Stimulated activated CD8-positive, alpha-beta memory T cell treated with anti-CD3 and anti-CD28 coated beads, Interleukin-15, amount 100 ng/mL, for 4 hours (primary cell): ENCODE measurements at regions not wholly inside any gene's neighbourhood (a gene's known extent, or its start where the extent isn't known, plus 50 kb on each side); places are given as distances from the start of the nearest gene placed in this dataset.

Experiments used
- DNase-seq, 2 donors: peaks; one replicate each; pipeline ENCODE4 v3.0.0-alpha.2; 2020; ENCODE audit warnings: low read depth in 2 of 2

DNA sequence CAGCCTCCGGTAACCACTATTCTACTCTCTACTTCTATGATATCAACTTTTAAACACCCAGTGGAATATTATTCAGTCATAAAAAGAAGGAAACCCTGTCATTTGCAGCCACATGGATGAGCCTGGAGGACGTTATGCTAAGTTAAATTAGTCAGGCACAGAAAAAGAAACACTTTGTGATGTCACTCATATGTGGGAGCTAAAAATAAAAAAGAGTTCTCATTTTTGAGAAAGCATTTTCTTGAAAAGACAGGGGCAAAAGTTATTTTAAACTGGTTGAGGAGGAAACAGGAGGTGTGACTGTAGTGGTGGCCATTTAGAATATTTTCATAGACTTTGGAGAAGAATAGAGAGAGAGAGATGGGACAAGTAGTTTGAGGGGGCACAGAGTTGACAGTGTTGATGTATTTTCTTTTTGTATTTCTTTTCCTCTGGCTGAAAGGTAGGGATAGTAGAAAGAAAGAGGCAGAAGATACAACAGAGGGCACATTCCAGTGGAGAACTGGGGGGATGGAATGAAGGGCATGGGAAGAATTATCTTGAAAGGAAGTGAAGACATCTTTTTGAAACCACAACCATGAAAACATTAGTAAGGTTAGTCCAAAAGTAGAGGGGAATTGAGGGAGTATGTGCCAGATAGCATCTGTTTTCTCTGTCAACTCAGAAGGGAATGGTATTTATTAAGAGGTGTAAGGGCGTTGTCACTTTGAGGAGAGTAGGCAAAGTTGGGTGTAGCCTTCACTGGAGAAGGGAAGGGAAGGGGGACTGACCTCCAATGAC, 181.3 kb upstream of the GMDS start:
- DNase-seq = no peak

DNA sequence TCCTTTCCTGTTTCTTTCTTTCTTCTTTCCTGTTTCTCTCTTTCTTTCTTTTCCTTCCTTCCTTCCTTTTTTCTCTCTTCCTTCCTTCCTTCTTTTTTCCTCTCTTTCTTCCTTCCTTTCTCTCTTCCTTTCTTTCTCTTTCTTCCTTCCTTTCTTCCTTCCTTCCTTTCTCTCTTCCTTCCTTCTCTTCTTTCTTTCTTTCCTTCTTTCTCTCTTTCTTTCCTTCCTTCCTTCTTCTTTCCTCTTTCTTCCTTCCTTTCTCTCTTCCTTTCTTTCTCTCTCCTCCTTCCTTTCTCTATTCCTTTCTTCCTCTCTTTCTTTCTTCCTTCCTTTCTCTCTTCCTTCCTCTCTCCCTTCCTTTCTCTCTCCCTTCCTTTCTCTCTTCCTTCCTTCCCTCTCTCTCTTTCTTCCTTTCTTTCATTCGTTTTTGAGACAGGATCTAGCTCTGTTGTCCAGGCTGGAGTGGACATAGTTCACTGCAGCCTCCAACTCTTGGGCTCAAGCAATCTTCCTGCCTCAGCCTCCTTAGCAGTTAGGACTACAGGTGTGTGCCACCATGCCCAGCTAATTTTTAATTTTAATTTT, 170.8 kb upstream of the GMDS start:
- no peak for DNase-seq

DNA sequence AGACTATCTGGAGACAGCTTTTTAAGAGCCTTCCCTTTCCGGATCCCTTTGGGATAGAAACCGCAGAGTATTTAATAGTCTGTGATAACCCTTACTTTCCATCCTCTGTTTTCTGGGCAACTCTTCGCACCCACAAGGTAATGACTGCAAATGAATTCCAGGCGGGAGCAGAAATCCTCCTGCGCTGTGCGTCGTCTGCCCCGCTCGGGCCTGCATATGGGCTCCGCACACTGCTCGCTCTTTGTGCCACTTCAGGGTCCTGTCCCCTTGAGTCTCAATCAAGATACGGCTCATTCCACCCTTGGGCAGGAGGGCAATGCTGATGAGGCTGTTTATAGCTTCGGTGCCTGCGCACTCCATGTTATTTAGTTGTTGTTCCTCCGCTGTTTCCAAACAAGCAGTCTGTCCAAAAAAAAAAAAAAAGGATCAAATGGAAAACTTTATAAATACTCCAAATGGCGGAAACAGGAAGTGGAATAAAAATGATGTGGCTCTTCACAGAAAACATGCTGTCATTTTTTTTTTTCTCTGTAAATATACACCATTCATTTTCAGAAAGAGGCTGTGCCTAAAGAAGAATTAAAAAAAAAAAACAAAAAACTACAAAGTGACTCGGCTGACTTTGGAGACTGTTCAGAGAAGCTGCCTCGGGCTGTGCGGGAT, 169.6 kb upstream of the GMDS start:
- DNase-seq = no peak

DNA sequence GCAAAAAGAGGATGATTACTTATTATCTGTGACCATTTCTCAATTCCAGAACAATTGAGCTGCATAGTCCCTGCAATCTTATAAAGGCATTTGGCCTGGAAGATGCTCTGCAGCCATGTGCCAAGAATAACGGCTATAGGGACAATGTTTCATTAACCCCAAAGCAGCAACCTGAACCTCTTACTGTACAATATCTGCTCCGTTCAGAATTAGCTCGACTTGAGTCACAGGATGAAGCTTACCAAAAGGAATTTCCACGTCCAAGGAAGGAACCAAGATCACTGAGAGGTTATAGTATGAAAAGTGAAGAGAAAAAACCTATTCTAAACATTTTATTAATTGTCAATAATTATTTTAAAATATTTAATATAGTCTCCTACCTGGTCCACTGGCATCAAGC, 167.3 kb upstream of the GMDS start:
- DNase-seq = no peak

DNA sequence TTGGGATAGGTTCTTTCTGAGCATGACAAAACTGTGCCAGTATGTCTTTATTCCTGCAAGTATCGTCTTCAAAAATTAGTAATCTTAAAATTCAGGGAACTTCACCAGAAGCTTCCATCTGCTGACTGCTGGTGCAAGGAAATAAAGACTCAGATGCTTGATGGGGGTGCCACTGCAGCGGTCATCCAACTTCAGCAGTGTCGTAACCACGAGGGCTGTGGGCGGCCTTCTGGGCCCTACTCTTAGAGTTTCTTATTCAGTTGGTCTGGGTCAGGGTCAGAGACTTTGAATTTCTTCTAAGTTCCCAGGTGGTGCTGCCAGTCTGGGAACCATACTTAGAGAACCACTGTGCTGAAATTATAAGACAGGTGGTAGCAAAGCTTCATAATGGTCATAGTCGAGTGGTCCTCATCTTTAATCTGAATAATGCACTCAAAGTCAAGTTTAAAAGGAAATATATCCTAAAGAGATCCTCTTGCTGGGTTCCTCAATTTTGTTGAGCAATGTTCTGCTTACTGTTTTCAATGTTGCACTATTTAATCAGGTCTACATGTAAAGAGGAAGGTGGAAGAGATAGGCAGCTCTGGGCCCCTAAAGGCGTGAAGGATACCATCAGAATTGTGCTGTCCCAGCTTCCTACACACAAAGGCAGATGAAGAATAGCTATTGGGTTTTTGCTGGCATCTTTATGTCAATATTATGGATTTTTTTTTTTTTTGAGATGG, 165.4 kb upstream of the GMDS start:
- no peak for DNase-seq

DNA sequence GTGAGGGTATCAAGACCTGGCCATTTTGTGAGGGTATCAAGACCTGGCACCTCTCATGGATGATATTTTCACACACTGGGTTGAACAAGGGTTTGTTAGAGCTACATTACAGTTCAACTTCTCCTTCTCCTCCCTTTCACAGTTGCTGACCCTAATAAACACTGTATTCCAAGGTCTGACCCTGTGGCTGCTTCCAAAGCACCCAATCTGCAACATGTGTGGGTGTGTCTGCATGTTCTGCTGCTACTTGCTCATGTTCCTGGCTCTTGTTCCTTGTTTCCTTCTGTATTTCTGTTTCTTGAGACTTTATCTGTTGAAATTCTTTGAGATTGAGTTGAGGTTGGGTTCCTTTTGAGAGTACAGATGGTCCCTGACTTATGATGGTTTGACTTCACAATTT, 162.1 kb upstream of the GMDS start:
- DNase-seq = no peak

DNA sequence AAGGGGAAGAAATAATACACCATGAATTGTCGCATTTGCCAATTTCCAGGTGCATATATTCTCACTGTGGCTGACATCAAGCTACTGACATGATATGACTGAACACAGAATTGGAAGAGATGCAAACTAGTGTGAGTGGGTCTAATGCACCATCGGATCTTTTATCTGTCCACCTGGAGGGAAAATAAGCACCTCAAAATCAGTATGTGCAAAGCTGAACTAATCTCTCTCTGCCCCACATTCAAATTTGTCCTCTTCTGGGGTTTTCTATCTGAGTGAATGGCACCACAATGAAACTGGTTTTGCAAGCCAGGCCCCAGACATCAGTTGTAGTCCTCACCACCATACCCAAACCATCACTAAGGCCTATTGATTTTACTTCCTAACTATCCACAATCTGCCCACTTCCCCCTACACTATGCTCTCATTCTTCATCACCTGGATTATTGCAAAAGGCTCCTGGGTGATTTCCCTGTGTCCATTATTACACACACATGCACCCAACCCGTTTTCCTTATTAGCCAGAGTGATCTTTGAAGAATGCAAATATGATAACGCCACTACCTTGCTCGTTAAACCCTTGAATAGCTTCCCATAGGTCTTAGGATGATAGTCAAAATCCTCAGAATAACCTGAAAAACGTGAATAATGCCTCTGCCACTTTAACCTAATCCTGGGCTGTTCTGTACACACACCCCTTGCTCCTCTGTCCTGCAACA, 159.0 kb upstream of the GMDS start:
- DNase-seq = no peak

DNA sequence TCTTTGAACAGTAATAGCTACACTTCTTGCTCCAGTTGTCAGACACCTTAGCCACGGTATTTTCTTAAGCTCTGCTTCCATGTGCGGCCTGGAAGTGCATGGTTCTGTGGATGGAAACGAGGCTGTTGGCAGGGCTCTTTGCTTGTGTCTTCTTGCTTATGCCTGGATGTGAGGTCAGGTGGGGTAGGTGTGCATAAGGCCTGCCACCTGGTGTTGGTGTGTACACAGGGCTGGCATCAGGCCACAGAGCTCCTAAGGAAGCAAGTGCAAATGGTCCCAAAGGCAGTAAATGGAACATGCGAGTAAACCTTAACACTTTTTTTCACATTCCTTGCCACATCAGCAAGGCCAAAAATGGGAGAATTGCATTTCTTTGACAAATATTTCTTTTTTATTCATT, 158.1 kb upstream of the GMDS start:
- DNase-seq = no peak

DNA sequence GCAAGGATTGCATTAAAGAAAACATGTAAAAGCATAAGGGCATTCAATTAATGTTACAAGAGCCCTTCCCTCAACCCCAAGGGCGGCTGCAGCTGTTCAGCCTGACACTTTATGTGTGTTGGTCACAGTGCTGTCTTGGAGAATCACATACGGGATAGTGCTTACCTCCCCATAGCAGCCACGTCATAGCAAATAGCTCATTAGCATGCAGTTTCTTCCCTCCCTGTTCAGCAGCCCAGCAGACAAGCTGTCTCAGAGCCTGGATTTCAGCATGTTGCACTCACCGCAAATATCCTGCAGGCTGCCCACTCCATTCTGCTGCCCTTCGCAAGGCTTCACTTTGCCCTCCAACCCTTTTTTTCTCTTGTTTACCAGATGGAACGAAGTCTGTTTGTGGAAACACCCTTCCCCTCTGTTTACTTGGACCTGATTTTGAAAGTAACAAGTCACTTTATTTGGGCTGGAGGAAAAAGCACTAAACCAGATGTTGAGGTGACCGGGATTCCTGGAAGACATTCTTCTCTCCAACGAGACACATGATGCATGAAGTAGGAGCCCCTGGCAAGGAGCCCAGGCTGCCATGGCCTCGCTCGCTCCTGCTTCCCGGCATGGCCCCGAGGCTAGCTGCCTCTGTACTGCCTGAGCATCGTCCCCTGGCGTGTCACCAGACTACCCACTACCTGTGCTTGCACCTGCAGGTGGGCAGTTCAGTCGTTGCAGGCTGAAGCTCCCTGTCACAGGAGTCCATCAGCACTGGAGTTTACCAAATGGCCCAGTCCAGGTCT, 151.6 kb upstream of the GMDS start:
- DNase-seq = no peak

DNA sequence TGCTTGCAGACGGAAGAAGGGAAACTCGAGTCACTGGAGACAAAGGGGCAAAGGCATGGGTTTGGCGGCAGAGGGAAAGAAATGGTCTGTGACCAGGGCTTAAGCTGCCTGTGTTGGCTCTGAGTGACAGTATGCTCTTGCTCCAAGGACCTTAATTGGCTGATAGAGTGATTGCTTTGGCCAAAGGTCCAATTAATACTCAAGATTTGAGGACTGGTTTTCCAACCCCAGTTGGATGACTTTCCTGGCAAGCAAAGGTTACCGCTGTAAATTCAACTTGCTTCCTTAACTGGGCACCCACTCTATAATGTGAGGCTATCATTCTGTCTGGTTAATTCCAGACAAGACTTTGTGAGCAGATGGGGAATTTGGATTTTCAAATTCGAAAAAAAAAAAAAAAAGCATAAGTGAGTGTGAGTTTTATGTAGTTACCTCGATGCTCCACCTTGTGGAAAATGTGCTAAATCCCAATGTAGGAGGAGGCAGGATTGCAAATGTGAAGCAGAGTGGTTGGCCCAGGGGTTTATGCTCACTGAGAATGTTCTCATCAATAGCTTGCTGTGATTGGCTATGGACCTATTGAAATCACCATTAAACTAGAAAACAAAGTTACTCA, 150.7 kb upstream of the GMDS start:
- no peak for DNase-seq

DNA sequence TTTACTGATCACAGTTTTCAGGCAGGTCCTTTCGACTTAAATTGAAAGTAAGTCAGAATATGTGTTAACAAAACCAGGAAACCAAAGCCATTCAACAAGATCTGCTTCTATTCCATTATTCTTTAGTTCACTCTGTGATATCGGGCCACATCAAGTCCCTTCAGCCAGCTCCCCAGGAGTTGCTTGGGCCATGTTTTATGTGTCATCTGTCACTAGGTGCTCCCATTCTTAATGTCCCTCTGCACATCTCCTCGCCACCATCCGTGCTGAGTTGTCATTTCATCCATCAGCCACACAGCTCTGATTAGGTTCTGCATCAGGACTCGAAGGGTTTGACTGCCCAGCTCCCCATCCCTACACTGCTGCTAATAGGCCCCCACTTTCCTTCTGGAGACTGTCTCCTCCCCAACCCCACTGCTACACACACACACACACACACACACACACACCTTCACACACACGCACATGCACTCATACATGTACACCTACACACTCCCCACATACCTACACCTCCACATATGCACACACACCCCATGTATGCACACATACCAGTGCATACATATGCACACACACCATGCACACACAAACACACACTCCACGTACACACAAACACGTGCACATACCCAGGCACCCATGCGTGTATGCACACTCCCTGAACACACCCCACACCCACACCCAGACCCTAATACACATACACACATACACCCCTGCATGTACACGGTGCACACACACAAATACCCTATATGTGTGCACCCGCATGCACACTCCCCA, 143.3 kb upstream of the GMDS start:
- no peak for DNase-seq

DNA sequence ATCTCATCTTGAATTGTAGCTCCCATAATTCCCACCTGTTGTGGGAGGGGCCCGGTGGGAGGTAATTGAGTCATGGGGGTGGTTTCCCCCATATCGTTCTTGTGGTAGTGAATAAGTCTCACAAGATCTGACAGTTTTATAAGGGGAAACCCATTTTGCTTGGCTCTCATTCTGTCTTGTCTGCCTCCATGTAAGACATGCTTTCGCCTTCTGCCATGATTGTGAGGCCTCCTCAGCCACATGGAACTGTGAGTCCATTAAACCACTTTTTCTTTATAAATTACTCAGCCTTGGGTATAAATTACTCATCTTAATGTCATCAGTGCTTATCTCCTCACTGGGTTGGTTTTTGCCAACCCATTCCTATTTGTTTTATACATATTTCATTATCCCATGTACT, 142.0 kb upstream of the GMDS start:
- DNase-seq = no peak

DNA sequence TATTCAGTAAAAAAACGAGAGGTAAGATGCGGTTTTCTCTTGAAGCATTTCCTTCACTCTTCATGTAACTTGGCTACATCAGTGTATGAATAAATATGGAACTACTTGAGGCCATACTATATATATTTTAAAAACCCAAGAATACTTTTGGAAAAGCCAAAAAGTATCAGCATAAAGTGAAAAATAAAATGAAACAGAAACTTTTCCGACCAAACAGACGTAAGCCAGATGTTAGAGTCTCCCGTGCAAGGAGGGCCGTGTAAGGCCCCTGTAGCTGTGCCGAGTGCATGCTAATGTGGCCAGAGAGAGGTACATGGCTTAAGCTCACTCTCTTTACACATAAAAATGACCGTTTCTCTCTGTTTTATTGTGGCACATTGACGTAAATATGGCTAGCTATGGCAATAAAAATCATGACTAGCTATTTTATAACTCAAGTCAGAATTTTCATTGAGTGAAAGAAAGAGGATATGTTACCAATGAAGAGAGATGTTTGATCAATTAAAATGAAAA, 140.1 kb upstream of the GMDS start:
- no peak for DNase-seq

DNA sequence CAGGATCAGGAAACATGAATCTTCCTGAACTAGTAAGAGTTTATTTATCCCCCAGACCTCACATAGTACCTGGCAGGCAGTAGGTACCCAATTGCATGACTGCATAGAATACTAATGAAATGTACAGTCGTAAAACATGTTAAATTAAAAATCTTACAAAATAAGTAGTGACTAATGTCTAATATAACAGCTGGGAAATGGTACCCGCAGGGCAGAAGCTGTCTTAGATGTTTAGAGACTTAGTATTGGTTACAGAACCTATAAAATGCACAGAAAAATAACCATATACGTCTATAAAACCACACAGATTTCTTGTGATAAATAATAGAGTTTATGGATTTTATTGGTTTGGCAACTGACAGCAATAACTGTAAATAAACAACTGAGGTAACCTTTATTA, 139.1 kb upstream of the GMDS start:
- DNase-seq = no peak

DNA sequence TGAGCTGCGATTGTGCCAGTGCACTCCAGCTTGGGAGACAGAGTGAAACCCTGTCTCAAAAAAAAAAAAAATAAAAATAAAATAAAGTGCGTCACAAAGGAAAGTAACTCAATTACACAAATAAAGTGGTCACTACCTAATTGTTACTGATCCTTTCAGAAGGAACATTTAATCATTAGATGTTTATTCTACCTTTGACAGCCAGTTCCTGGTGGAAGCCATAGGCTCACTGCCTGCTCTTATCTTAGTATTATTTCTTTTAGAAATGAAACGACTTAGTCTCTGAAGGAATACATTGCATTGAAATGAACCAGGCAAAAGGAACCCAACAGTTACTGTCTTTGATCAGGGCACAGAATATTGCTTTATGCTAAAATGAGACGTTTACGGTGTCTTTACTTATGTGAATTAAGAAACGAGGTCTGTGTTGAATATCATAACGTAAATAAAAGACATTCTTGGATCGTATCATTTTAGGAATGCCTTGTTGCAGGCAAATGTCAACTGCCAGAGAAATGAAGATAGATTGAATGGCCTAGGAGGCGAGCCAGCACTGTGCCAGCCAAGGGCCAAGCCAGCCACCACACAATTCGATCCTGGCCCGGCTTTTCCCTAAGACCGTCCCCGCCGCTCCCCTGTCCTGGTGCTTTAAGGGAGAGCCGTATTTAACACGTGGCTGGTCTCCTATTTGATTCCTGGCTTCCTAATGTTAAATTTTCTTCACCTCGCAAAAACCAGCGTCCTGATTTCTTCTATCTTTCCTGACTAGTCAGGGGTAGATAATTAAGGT, 136.7 kb upstream of the GMDS start:
- no peak for DNase-seq

DNA sequence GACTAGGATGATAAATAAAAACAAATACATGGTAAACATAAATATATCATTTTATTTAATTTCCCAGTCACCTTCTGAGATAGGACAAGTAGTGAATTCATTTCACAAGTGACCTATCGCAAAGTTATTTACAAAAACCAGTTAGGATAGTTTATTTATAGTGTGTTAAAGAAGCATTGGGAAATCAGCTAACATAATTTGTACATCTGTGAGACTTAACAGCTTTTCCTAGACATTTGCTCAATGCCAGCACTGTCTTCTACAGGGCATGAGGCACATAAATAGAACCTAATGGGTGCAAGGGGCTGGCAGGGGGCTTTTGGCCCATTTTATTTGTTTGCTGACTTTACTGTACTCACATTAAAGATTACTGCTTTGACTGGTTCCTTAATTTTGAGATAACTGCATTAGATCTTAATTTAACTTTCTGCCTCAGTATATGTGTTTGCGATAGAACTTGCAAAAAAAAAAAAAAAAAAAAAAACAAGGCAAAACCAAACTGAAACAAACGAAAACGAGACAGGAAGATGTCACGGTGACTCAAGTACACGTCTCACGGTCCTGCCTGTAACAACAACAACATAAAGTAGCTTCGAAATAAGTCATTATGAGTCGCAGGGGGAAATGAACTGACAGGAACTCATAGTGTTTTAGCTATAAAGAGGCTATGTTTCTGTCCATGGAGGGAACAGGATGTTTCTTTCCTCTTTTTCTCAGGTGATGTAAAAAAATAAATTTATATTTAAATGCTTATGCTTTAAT, 133.7 kb upstream of the GMDS start:
- no peak for DNase-seq

DNA sequence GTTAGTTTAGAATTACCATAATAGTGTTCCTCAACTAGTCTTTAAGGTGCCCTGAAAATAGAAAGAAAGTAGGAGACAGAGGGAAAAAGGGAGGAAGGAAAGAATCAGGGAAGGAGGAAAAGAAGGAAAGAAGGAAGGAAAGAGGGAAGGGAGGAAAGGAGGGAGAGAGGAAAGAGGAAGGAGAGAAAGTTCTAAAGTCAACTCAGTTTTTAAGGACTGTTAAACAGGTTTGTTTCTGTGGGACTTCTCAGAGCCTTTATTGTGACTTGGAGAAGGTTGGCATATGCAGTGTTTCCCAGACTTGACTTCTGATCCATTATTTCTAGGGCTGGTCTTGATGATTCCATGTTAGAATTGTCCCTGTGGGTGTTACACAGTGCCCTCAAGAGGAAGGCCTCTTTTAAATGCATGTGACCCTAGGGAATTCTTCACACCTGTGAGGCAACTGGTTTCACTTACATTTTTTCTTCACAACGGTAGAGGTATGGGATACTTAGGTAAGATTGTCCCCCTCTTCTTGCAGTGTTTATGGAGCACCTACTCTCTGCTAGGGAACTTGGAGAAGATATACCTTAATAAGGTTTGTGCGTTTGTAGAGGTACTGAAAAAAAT, 132.7 kb upstream of the GMDS start:
- DNase-seq = no peak
